Peyer's patch (tissue), 4 donors: ENCODE measurements at regions not wholly inside any gene's neighbourhood (a gene's known extent, or its start where the extent isn't known, plus 50 kb on each side); places are given as distances from the start of the nearest gene placed in this dataset.
A peak's percentile ranks its signal among the peaks of the same experiment; 100 is the strongest.

Experiments used
- DNase-seq, 3 donors: peaks; one replicate each; pipeline ENCODE4 v3.0.0-alpha.2; 2017 to 2019
- H3K27ac ChIP-seq, 4 donors: fragments of 200-600 bp; sonication (generic); one replicate each; pipeline ENCODE4 v1.5.1; 2016 to 2019
- H3K27me3 ChIP-seq, 2 donors: fragments of 200-600 bp; sonication (generic); one replicate each; pipeline ENCODE4 v1.5.1; 2019
- H3K36me3 ChIP-seq, 3 donors: fragments of 200-600 bp; sonication (generic); one replicate each; pipeline ENCODE4 v1.5.1; 2016 to 2019
- H3K4me1 ChIP-seq, 4 donors: fragments of 200-600 bp; sonication (generic); one replicate each; pipeline ENCODE4 v1.5.1; 2016 to 2019
- H3K4me3 ChIP-seq, 4 donors: fragments of 200-600 bp; sonication (generic); 1 replicate in 3 of 4; 2 replicates in 1 of 4; pipeline ENCODE4 v1.5.1; 2016 to 2019; ENCODE audit warnings: mild to moderate bottlenecking in 1 of 4
- H3K9me3 ChIP-seq, 4 donors: fragments of 200-600 bp; sonication (generic); one replicate each; pipeline ENCODE4 v1.5.1; 2016 to 2019; ENCODE audit warnings: mild to moderate bottlenecking in 1 of 4
- POLR2A ChIP-seq, 2 donors: fragments of 450-650 bp; IDR thresholded peaks; one replicate each; pipeline ENCODE4 v1.5.1; 2017; ENCODE audit warnings: antibody characterized with exemption in 2 of 2, mild to moderate bottlenecking in 2 of 2, moderate library complexity in 2 of 2
- TF ChIP-seq, protein P1 (sequence below), 6 experiments: fragments of 450-650 bp in 4 of 6; fragments of 200-600 bp in 2 of 6; sonication (generic) in 1 of 6; IDR thresholded peaks; one replicate each; pipeline ENCODE4 v1.5.1; 2017 to 2019; ENCODE audit warnings: antibody characterized with exemption in 6 of 6, mild to moderate bottlenecking in 3 of 6, moderate library complexity in 1 of 6

DNA sequence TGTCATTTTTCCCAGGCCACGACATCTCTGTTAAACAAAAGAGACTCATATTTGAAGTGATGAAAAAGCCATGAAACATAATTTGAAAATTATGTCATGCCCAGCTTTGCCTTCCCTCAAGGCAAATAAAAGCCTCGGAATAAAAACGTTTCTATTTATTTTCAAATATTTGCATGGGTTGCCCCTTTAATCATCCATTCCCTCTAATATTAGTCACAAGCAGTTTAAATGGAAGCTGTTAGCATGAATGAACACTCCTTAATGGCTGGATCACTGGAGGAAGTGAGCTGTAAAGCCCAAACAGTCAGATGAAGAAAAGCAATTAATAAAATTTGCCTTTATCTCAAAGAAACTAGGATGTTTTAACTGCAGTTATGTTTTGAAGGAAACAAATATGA is 69.3 kb upstream of the STMND1 start:
- Histone ChIP-seq H3K36me3 (no peaks in the 10 kb centered on the region), H3K9me3 (no peaks in the 10 kb centered on the region), H3K4me1 (no peaks in the 10 kb centered on the region), H3K27me3 (no peaks in the 10 kb centered on the region), H3K27ac (peak overlapping the region in 2 of 4 donors; percentile 50 to 72), H3K4me3 (no peak overlapping the region)
- DNase-seq, result no peak
- no peak for TF ChIP-seq POLR2A (IDR thresholded peaks at IDR 0.05)
- TF ChIP-seq, protein P1, sequence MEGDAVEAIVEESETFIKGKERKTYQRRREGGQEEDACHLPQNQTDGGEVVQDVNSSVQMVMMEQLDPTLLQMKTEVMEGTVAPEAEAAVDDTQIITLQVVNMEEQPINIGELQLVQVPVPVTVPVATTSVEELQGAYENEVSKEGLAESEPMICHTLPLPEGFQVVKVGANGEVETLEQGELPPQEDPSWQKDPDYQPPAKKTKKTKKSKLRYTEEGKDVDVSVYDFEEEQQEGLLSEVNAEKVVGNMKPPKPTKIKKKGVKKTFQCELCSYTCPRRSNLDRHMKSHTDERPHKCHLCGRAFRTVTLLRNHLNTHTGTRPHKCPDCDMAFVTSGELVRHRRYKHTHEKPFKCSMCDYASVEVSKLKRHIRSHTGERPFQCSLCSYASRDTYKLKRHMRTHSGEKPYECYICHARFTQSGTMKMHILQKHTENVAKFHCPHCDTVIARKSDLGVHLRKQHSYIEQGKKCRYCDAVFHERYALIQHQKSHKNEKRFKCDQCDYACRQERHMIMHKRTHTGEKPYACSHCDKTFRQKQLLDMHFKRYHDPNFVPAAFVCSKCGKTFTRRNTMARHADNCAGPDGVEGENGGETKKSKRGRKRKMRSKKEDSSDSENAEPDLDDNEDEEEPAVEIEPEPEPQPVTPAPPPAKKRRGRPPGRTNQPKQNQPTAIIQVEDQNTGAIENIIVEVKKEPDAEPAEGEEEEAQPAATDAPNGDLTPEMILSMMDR (IDR thresholded peaks at IDR 0.05), result no peak

DNA sequence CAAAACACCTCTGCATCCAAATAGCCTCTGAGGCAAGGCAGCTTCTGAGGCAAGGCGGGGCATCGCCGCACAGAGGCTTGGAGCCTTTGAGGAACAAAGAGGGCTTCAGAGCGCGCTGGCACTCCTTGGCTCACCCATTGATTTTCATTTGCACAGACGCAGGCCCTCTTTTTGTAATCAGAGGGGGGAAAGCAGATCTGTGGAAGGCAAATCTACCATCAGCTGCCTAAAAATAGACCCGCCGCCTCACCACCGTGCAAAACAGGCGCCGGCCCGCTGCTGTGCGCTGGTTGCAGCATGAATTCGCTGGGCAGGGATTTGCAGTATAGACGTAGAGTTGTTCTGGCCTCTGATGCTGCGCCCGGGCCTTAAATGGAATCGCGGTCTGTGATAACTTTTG is 69.9 kb upstream of the STMND1 start:
- no peaks in the 10 kb centered on the region for H3K36me3 ChIP-seq
- peak overlapping the region in 1 of 4 donors; percentile 72 for H3K27ac ChIP-seq
- no peaks in the 10 kb centered on the region for H3K9me3 ChIP-seq
- H3K4me3 ChIP-seq, result no peak overlapping the region
- no peaks in the 10 kb centered on the region for H3K27me3 ChIP-seq
- H3K4me1 ChIP-seq, result no peaks in the 10 kb centered on the region
- DNase-seq, result no peak
- TF ChIP-seq, protein P1 (IDR thresholded peaks at IDR 0.05), result no peak
- TF ChIP-seq POLR2A (IDR thresholded peaks at IDR 0.05), result no peak

DNA sequence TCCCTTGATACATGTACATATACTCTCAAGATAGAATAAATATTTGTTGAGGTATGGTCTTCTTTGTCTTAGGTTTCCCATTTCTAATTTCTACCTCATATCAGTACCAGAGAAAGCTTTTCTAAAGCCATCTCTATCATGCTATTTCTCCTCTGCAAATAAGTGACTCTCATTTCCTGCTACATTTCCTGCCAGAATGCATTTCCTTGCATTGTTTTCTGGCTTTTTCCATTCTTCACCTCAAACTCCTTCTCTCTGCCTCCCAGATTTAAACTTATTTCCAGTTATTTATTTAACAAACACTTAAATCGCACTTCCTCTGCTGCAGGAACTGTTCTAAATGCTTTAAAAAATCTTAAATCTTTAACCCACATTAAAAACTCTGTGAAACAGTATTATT is 74.4 kb upstream of the STMND1 start:
- H3K4me1 ChIP-seq, result no peaks in the 10 kb centered on the region

DNA sequence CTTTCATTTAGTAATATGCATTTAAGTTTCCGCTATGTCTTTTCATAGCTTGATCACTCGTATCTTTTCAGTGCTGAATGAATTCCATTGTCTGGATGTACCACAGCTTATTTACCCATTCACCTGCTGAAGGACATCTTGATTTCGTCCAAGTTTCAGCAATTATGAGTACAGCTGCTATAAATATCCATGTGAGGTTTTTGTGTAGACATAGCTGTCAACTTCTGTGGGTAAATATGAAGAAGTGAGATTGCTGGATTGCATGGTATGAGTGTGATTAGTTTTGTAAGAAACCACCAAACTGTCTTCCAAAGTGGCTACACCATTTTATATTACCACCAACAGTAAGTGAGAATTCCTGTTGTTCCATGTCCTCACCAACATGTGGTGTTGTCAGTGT is 79.2 kb upstream of the STMND1 start:
- Histone ChIP-seq H3K4me3 (no peak overlapping the region), H3K4me1 (no peaks in the 10 kb centered on the region), H3K9me3 (no peaks in the 10 kb centered on the region), H3K27me3 (no peaks in the 10 kb centered on the region), H3K36me3 (no peaks in the 10 kb centered on the region), H3K27ac (no peak overlapping the region)
- TF ChIP-seq, protein P1 (IDR thresholded peaks at IDR 0.05), result no peak
- DNase-seq, result no peak

More for the DNA sequence above, 74.4 kb upstream of the STMND1 start:
- TF ChIP-seq POLR2A (IDR thresholded peaks at IDR 0.05), result no peak
- TF ChIP-seq, protein P1 (IDR thresholded peaks at IDR 0.05), result no peak
- H3K27ac ChIP-seq, result no peak overlapping the region
- DNase-seq, result no peak
- no peaks in the 10 kb centered on the region for H3K27me3 ChIP-seq
- no peak overlapping the region for H3K4me3 ChIP-seq
- no peaks in the 10 kb centered on the region for H3K36me3 ChIP-seq
- H3K9me3 ChIP-seq, result no peaks in the 10 kb centered on the region

DNA sequence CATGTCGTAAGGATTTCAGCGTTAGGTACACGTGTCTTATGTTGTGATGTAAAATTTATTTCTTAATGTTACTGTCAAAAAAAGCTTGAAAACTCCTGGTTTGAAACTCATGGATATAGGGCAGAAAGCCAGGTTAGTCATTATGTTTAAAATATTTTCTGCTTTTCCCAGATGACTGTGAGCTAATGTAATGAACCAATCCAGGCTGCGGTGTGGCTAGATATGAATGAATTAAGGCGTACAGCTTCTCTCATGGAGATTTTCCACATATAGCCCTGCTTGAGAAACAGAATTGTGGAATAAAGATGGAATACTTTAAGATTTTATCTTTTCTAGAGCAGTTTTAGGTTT is 80.3 kb upstream of the STMND1 start:
- Histone ChIP-seq H3K4me1 (no peaks in the 10 kb centered on the region), H3K27me3 (no peaks in the 10 kb centered on the region), H3K36me3 (no peaks in the 10 kb centered on the region), H3K9me3 (no peaks in the 10 kb centered on the region), H3K4me3 (no peak overlapping the region), H3K27ac (no peak overlapping the region)
- DNase-seq, result no peak
- TF ChIP-seq POLR2A (IDR thresholded peaks at IDR 0.05), result no peak
- TF ChIP-seq, protein P1 (IDR thresholded peaks at IDR 0.05), result no peak

DNA sequence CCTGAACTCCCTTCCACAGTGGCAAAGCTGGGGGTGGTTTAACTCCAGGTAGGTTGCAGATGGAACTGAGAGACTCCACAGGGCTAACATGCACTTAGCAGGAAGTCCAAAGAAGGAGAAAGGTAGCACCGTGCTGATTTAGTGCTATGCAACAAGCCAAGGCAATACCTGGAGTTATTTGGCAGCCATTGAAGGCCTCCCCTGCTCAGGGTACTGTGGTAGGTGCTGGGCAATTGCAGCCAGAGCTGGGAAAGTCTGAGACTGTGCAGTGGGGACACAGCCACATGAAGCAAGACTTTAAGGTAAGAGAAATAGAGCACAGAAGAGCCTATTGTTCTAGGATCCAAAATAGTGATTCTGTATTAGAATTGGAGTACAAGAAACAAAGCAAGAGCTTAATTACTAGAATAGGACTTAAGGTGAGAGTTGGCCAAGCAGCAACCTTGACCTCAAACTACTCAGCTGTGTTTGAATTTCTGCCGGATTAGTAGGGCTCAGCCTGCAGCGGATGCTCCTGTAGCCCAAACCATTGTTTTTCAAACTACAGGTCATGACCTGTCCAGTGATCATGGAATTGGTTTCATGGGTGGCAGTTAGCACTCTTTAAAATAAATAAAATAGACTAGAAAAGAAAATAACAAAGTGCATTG is 80.8 kb upstream of the STMND1 start:
- H3K4me1 ChIP-seq, result no peaks in the 10 kb centered on the region
- H3K36me3 ChIP-seq, result no peaks in the 10 kb centered on the region
- no peak overlapping the region for H3K4me3 ChIP-seq
- no peak overlapping the region for H3K27ac ChIP-seq
- no peak for TF ChIP-seq POLR2A (IDR thresholded peaks at IDR 0.05)
- TF ChIP-seq, protein P1 (IDR thresholded peaks at IDR 0.05), result no peak
- no peaks in the 10 kb centered on the region for H3K9me3 ChIP-seq
- no peaks in the 10 kb centered on the region for H3K27me3 ChIP-seq
- DNase-seq, result no peak
